ENCODE measurements at regions not wholly inside any gene's neighbourhood (a gene's known extent, or its start where the extent isn't known, plus 50 kb on each side); places are given as distances from the start of the nearest gene placed in this dataset.

GRCh38 chr5:143588933-143589662 lies 185.6 kb upstream of the NR3C1 start:
- no peak for TF ChIP-seq CTCF (conservative IDR thresholded peaks at IDR 0.05 in 1 of 2, IDR thresholded peaks at IDR 0.05 in 1 of 2; ENCODE audit: low read depth in 1 of 2, low read length in 2 of 2)
- TF ChIP-seq EZH2 (IDR thresholded peaks at IDR 0.05; ENCODE audit: low read length, missing control alignments): no peak

All from fibroblast of lung (primary cell).